Calu3 (cell line): ENCODE measurements at regions not wholly inside any gene's neighbourhood (a gene's known extent, or its start where the extent isn't known, plus 50 kb on each side); places are given as distances from the start of the nearest gene placed in this dataset.

ENCODE experiments used
- BruUV-seq: library from RNA; stranded (reverse); fragments of 400-500 nt; replicated peaks from 2 replicates; lab custom pipeline; 2021; lab: Mats Ljungman, UMichigan
- CTCF ChIA-PET: fragments of 300-600 bp; sonication (Branson Sonifier 250); formaldehyde crosslinking; loops from one replicate; lab custom pipeline; 2022; ENCODE audit warnings: antibody characterized with exemption; lab: Charles Lee
- DNase-seq: peaks from one replicate; pipeline ENCODE4 v3.0.0; 2022
- H3K27ac Mint-ChIP-seq: one replicate; pipeline ENCODE4 v1.8.0; 2022; ENCODE audit warnings: mixed read lengths; ENCODE audit not compliant: unreplicated experiment
- H3K27me3 Mint-ChIP-seq: one replicate; pipeline ENCODE4 v1.8.0; 2022; ENCODE audit warnings: mixed read lengths; ENCODE audit not compliant: unreplicated experiment
- H3K36me3 Mint-ChIP-seq: one replicate; pipeline ENCODE4 v1.8.0; 2022; ENCODE audit warnings: mild to moderate bottlenecking, moderate library complexity, mixed read lengths; ENCODE audit not compliant: insufficient read depth, unreplicated experiment
- H3K4me1 Mint-ChIP-seq: one replicate; pipeline ENCODE4 v1.8.0; 2022; ENCODE audit warnings: mild to moderate bottlenecking, low read depth, mixed read lengths; ENCODE audit not compliant: unreplicated experiment
- H3K4me3 Mint-ChIP-seq: one replicate; pipeline ENCODE4 v1.8.0; 2022; ENCODE audit warnings: mild to moderate bottlenecking, low read depth, moderate library complexity, mixed read lengths; ENCODE audit not compliant: unreplicated experiment
- H3K9me3 Mint-ChIP-seq: one replicate; pipeline ENCODE4 v1.8.0; 2022; ENCODE audit warnings: low read depth, mixed read lengths; ENCODE audit not compliant: unreplicated experiment
- CTCF ChIP-seq: fragments of 200-600 bp; IDR thresholded peaks from one replicate; pipeline ENCODE4 v1.8.0; 2022; ENCODE audit warnings: antibody characterized with exemption; ENCODE audit not compliant: unreplicated experiment
- intact Hi-C: fragments of 100-400 bp; cut with micrococcal nuclease; formaldehyde crosslinking; loops from one replicate; pipeline ENCODE4 v1.10.0; 2022; ENCODE audit not compliant: unreplicated experiment

- Mint-ChIP-seq H3K4me3 (no peak overlapping the region), H3K27ac (no peak overlapping the region), H3K9me3 (no peaks in the 10 kb centered on the region), H3K36me3 (no peaks in the 10 kb centered on the region), H3K27me3 (no peaks in the 10 kb centered on the region), H3K4me1 (peaks cover 8% of the 10 kb centered on the region)
- no peak for TF ChIP-seq CTCF
- no peak for DNase-seq
- BruUV-seq = no TSS peak
- intact Hi-C loops = no loop called here
- CTCF ChIA-PET = interaction anchor here (2.2 kb wide), 1 partner anchor 164 kb away, joined by 5 read pairs; no protein-coding TSS in a partner anchor
These were observed 124.5 kb upstream of the ZCCHC13 start for GRCh38 chrX:74179499-74179898.

DNA sequence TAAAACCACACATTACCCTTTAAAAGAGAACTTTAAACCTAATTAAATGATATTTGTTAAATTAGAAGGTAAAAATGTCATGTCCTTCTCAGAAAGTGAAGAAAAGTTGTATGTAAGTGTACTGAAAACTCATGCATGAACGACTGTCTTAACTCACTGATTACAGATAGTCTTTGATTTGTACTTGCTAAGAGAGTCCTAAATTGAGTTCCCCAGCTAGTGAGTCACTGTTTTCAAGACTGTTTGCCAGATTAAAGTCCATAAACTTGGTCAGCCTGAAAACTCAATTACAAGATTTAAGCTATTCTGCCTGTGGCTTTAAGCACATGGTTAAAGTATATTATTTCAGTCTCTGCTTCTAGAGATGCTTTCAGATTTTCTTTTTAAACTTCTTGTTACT lies 124.9 kb upstream of the ZCCHC13 start:
- Mint-ChIP-seq H3K4me1 (peaks cover 8% of the 10 kb centered on the region), H3K36me3 (no peaks in the 10 kb centered on the region), H3K27ac (no peak overlapping the region), H3K27me3 (no peaks in the 10 kb centered on the region), H3K9me3 (no peaks in the 10 kb centered on the region), H3K4me3 (no peak overlapping the region)
- CTCF ChIA-PET = interaction anchor here (2.2 kb wide), 1 partner anchor 165 kb away, joined by 5 read pairs; no protein-coding TSS in a partner anchor
- intact Hi-C loops = no loop called here
- DNase-seq = no peak
- TF ChIP-seq CTCF = no peak
- BruUV-seq = no TSS peak

GRCh38 chrX:74178536-74178935 lies 125.4 kb upstream of the ZCCHC13 start:
- no peaks in the 10 kb centered on the region for H3K9me3 Mint-ChIP-seq
- intact Hi-C loops = no loop called here
- DNase-seq = peak; percentile 5
- peak overlapping the region; percentile 37 for H3K4me3 Mint-ChIP-seq
- CTCF ChIA-PET = no interaction called here
- no peaks in the 10 kb centered on the region for H3K27me3 Mint-ChIP-seq
- H3K27ac Mint-ChIP-seq = no peak overlapping the region
- no peaks in the 10 kb centered on the region for H3K36me3 Mint-ChIP-seq
- BruUV-seq = no TSS peak
- no peak for TF ChIP-seq CTCF
- H3K4me1 Mint-ChIP-seq = peaks cover 8% of the 10 kb centered on the region

- CTCF ChIA-PET = no interaction called here
These were observed 132.5 kb upstream of the ZCCHC13 start for GRCh38 chrX:74171465-74171864.

More at GRCh38 chrX:74171465-74171864, 132.5 kb upstream of the ZCCHC13 start:
- H3K27me3 Mint-ChIP-seq = no peaks in the 10 kb centered on the region
- no peaks in the 10 kb centered on the region for H3K36me3 Mint-ChIP-seq
- DNase-seq = no peak
- TF ChIP-seq CTCF = no peak
- BruUV-seq = no TSS peak
- no peak overlapping the region for H3K4me3 Mint-ChIP-seq
- no peaks in the 10 kb centered on the region for H3K4me1 Mint-ChIP-seq
- peaks cover 8% of the 10 kb centered on the region for H3K9me3 Mint-ChIP-seq
- no peak overlapping the region for H3K27ac Mint-ChIP-seq
- intact Hi-C loops = no loop called here
